T-helper 1 cell treated with Interleukin-12 subunit alpha and Interleukin-12 subunit beta and Interleukin-4 antibody, amounts not matched to agents 30 ng/mL and 1 ng/mL, for 36 hours (primary cell): ENCODE measurements at regions not wholly inside any gene's neighbourhood (a gene's known extent, or its start where the extent isn't known, plus 50 kb on each side); places are given as distances from the start of the nearest gene placed in this dataset.

Experiments
- intact Hi-C: fragments of 100-400 bp; cut with micrococcal nuclease; formaldehyde crosslinking; loops from one replicate; pipeline ENCODE4 v1.15.1; 2024

DNA sequence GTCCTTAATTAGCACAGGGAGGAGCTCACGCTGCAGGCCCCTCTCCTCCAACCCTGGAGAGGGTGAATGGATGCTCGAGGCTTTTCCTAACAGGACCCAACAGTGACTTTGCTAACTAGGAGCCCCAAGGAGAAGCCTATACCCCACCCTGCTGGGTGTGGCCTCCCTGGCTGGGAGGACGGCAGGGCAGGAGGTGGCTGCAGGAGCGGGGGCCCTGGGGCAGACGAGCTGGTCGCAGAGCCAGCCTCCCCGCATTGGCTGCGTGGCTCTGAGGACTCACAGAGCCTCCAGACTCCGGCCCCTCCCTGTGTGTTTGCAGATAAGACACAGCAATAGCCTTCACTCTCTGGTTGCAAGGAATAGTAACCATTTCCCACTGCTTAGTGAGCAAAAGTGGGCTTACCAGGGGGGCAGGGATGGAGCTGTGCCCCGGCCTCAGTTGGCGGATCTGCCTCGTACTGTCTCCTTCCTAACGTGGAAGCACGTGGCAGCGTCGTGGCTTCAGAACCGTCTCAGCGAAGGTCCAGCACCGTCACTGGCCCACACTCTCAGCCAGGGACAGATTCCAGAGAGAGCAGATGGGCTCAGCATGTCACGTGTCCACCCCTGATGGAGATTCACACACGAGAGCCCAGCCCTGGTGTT lies 1087.5 kb downstream of the BRD1 start:
- intact Hi-C loops, result no loop called here

DNA sequence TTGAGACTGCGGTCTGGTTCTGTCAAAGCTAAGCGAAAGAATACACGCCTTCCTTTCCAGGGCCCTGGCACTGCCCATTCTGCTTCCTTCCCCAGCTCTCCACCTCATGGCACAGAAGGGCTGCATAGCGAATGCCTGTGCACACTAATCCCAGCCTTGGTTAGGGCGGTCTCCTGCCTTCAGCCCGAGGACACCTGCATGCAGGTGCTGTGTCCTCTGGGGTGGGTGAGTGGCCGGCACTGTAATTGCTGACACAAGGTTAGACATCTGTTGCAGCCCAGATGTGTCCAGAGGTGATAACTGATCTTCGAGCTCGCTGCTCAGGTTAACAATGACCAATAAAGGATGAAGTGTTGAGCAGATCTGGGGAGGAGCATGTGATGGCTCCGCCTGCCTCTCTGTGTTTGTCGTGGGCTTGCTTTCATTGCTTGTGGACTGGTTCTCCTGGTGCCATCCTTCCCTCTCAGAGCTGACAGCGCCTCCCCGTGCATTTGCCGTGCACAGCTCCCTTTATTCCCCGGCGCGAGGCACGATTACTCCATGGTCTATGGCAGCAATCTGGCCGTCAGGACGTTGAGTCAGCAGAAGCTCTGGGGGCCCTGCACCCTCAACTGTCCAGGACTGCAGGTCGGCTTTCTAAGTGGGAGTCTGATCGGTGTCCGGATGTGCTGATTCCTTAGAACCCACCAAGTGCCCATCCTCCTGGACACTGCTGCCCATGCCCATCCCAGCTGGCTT lies 1088.2 kb downstream of the BRD1 start:
- intact Hi-C loops, result no loop called here

DNA sequence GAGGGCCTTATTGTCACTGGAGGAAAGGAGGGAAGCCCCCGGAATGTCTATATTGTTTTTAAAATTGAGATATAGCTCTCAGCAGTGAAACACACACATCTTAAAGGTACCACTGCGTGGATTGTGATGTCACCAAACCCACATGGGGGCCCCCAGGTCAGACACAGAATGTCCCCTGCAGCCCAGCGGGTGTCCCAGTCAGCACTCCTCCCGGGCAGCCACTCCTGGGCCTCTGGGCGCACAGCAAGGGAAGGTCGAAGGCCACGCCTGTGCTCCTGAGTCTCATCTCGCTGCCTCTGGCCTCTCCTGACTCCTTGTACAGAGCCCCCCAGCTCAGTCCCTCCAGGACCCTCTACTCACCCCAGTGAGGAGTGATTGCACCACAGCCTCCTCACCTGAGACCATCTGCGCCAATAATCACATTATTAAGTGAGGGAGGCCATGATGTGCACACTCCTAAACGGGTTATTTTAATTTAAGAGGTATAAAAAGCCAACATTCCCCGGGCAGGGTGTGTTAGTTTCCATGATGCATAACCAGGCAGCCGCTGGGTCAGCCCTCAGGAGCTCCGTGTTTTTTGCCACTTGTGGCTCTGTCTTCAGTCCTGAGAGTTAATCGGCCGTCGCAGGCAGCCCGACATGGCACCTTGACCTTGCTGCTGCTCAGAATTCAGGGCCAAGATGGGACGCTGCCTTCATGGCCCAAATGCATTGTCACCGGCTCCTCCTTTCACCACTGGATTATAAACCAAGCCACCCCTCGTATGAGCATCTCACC lies 1089.3 kb downstream of the BRD1 start:
- intact Hi-C loops, result no loop called here

DNA sequence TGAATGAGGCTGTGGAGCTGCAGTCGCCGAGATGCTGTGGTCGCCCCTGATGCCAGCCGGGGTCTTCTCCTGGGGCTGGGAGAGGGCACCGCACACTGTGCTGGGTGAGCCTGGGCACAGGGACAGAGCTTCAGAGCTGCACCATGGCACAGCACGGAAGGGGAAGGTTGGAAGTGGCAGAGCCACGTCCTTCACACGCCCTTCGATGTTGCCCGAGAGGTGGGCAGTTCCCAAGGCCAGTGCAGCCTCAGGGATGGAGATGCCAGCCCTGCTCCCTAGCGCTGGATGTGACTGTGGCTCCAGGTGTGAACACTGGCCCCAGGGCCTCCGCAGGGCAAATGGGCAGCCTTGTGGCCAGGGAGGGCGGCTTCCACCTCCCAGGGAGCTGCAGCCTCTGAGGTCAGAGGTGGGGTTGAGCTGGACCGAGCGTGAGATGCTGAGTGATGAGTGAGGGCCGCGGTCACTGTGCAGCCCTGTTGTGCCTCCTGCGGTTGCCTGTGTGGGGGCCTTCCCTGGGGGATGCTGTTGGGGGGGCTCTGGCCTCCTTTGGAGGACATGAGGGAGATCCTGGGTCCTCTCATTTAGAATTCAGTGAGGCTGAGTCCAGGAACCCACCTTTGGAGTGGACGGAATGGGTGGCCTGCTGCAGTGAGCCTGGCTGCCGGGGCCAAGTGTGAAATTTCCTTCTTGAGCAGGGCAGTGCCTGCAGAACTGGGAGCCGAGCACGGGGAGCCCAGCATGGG lies 1090.0 kb downstream of the BRD1 start:
- intact Hi-C loops, result no loop called here

DNA sequence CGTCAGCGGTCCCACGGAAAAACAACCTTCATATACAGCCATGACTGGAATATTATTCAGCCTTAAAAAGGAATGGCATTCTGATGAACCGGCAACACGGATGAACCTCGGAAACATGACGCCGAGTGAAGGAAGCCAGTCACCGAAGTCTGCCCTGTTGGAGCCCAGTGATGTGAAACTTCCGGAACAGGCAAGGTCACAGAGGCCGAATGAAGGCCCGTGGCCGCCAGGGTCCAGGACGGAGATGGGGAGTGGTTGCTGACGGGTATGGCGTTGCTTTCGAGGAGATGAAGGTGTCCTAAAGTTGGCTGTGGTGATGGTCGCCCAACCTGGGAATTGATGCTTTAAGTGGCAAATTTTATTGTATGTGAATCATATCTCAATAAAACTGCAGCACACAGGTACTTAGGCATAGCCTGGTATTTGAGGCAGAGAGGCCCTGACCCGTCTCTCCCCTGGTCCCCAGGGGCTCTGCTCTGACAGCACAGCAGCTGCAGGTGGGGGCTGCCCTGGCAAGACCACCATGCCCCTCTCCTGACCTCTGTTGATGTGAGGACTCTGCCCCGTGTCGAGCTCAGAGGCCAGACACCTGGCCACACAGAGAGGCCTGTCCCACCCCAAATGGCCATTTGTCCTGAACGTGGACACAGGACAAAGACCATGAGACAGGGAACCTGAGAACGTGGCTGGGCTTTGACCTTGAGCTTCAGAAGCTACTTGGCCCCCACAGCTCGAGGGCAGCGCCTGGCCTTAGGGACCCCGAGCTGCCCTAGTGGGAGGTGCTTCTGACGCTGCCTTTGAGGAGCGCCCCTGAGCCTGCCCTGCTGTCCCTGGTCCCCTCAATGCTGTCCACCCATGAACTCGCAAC lies 1090.8 kb downstream of the BRD1 start:
- intact Hi-C loops, result no loop called here

DNA sequence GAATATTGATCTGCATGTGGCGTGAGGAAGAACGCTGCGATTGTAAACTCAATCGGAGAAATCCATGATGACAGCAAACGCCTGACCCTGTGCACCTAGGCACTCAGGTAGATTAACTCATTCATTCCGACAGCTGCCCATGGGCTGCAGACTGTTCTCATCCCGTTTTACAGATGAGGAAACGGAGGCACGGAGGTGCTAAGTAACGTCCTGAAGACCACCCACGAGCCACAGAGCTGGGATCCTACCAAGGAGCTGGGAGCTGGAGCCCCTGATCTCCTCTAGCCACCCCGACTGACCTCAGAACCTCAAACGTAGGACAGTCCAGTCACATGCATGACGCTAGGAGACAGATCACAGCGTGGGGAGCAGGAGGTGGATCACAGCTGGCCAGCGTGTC lies 1092.7 kb downstream of the BRD1 start:
- intact Hi-C loops, result no loop called here

DNA sequence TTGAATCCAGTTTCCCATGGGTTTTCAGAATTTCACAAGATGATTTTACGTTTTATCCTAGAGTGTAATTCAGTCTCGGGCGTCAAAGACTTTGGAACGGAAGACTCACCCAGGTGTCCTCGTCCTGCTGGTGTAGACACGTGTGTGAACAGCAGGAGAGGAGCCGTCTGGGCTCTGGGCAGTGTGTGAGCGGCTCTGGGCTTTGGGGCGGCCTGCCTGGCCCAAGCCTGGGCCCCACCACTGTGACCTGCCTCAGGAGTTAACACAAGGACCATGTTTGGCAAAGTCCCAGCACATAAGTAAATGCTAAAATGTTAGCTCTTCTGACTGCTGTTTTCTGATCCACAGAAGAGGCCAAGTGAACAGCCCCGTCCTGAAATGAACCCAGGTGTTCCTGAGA lies 1093.3 kb downstream of the BRD1 start:
- intact Hi-C loops, result no loop called here

DNA sequence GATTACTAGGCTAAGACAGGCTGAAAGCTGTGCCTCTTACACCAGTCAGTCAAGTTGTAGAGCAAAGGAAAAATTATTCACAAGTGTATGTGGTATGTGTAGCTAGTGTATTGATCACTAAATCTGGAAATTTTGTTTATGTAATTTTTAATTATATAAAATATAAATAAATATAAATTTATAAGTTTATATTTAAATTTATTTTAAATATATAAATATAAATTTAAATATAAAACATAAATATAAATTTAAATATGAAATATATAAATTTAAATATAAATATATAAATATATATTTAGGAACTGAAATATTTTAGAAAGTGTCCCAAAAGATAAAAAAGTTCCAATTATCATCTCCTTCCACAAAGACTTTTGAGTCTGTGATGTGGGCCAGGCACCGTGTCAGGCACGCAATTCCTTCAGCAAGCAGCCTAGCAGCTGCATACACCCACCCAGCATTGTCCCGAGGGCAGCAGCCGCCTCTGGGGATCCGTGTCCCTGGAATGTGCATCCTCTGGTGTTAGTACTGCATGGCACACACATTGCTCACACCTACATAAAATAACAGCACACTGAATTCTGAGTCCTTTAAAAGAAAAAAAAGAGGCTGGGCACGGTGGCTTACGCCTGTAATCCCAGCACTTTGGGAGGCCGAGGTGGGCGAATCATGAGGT lies 1098.0 kb downstream of the BRD1 start:
- intact Hi-C loops, result no loop called here

DNA sequence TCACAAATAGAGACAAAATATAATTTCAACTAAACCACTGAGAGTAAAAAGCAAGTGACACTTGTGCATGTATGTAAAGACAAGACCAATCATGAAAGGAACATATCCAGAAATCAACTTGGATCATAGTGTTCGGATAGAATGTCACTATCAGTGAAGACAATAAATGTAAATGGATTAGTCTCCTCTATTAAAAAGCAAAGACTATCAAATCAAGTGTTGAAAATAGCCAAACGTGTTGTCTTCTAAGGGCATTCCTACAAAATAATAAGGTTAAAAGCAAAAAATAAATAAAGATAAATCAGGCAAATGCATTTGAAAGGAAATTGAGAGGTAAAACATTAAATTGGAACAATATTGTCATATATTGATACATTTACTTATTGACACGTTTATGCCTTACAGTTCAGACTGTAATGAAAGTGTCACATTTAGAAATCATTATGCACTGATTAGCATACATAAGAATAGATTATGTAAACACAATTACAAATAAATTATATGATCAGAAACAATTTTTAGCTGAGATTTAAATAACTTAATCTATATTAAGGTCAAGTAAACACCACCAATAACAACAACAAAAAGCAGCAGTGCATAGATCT lies 1100.1 kb downstream of the BRD1 start:
- intact Hi-C loops, result no loop called here

DNA sequence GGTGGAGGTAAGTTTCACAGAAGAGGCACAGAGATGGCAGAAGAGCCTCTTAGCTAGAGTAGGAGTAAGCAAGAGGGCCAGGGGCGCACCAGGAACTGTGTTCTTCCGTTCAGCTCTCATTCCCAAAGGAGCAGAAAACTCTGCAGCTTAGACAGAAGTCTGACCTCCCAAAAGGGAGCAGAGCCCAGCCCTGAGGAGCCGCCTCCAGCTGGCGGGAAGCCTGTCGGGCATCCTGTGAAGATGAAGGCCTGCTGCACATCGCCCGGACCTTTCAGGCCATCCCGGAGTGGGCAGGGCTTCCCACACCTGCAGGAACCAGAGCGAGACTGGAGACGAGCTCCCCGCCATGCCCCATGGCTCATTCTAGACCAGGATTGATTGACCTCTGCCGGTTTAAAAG lies 1102.8 kb downstream of the BRD1 start:
- intact Hi-C loops, result no loop called here

DNA sequence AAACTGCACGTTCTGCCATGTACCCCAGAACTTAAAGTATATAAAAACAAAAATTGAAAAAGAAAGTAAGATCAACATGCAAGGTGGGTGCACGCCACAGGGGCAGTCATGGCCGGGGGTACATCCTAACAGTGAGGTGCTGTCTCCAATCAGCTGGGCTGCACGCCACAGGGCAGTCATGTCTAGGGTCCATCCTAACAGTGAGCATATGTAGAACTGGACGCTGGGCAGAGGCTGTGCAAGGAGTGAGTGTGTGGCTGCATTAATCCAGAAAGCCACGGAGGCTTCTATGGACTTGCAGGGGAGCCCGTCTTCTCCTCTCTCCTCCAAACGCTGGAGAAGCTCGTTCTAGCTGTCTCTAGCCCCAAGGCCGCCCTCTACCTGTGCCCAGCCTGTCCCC lies 1105.0 kb downstream of the BRD1 start:
- intact Hi-C loops, result no loop called here

DNA sequence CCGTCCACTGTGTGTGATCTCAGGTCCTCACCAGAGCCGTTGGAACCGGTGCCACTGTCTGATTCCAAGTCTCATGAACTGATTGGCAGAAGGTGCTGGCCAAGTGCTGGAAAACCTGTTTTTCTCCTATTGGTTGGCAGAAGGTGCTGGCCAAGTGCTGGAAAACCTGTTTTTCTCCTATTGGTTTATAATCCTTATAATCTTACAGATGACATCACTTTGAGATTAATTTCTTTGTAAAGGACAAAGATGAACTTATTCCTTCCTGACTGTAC lies 1106.3 kb downstream of the BRD1 start:
- intact Hi-C loops, result no loop called here

DNA sequence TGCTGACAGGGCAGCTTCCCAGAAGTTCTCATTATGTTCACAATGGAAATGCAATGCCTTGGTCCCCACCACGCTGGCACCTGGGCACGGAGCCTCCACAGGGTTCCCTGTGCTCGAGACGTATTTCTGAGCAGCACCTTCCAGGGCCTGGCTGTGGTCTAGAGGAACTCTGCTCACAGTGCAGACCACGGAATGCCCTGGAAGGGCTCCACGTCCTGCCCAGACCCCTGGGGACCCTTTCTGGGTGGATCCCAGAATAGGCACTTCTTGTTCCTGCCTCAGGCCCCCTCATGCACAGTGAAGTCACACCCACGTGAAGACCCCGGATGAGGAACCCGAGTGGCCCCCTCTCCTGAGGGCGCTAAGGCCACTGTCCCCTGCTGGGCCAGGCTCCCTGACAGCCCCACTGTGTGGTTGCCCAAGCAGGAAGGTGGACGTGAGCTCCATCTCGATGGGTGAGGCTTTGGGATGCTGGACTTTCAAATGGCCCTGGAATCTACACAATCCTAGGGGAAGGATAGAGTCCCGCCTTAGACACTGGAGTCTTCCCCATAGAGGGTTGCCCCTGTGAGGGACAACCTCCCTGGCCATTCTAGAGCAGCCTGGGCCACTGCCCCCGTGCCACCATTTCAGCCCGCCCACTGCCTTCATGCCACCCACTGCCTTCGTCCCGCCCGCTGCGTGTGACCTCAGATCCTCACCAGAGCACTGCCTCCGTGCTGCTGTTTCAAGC lies 1106.8 kb downstream of the BRD1 start:
- intact Hi-C loops, result no loop called here

DNA sequence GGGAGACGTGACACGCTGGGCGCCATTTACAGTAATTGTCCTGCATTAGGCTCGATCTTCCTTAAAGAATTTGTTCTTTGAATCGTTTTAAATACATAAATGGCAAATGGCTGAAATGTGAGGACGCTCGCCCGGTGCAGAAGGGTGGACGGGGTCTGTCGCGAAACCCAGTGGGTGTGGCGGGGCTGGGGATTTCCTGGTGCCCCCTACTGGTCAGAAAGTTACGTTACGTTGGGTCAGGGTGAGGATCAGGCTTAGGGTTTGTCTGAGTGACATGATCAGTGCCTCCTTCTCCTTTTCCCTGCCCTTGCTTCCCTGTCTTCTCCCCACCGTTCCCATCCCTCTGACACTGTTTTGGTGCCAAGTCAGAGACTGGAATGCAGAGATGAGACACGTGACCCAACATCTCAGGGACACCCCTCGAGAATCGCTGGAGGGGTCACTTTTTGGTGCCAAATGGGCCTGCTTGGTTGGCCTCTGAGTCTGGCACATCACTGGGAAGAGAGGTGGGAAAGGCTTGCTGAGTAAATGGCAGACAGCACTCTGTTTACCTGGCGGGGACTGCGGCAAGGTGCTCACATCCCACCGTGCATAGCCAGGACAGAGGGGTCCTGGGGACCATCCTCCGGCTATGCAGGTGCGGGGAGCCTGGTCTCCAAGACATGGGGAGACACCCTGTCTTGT lies 1107.6 kb downstream of the BRD1 start:
- intact Hi-C loops, result no loop called here

DNA sequence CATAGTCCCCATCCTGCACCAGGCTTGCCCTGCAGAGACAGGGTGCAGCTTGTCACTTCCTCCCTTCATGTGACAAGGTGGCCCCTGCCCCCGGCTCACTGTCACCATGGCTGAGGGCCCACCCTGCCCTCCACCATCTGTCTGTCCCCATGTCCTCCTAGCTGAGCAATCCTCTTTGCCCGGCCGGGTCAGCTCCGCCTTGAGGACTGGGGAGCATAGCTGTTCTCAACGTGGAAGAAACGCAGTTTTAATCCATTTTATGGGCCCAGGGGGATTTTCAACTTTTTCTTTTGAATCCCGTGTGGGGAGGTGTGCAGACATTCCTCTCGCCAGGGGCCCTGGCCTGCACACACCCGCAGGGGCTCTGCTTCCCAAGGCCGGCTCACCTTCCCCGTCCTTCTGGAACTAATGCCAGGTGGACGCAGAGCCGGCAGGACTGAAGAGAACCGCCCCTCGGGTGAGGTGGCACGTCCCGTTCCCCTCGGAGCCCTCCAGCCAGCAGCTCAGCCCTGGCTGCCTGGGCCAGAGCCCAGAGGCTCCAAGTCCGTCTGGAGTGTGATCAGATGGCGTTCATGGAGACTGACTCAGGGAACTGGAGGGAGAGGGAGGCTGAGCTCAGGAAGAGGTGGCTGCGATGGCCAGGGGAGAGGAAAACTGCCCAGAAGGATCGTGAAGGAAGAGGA lies 1108.7 kb downstream of the BRD1 start:
- intact Hi-C loops, result no loop called here

DNA sequence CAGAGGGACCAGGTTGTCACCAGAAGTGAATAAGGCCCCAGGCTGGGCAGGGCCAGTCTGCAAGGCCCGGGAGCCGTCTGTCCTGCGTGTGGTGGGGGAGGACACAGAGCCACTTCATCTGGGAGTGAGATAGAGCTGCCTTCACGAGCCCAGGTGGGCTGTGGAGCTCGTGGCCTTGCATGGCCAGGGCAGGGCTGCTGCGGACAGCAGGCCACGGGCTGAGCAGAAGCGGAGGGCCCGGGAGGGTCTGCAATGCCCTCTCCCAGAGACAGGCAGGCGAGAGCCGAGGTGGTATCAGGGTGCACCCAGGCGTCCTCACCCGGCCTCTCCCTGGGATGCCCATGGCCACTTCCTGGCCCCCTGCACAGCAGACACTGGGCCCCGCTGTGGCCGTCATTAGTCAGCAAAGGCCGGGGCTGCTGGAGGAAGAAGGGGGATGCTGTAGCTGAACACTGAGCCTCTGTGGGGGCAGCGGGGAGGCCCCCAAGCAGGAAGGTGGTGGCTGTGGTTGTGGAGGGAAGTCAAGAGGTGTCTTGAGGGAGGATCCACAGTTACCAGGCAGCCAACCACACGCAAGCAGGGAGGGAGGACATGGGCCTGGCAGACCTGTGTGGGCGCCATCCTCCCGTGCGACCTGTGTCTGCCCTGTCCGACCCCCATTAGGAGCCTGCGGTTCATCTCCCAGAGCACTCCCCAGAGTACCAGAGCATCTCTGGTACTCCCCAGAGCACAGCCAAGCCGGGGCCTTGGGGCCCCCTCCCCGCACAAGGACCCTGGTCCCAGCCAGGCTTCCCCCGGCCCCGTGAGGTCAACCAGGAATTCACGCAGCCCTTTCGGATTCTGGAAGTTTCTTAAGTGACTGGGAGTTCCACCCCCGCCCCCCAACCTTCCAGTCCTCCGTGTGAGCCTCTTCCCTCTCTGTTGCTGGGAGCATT lies 1109.5 kb downstream of the BRD1 start:
- intact Hi-C loops, result no loop called here
